GM21360 (cell line): ENCODE measurements at regions not wholly inside any gene's neighbourhood (a gene's known extent, or its start where the extent isn't known, plus 50 kb on each side); places are given as distances from the start of the nearest gene placed in this dataset.

Experiments used
- ATAC-seq: cut with Tn5 transposase; IDR thresholded peaks from one replicate; pipeline ENCODE4 v1.9.1; 2021; ENCODE audit warnings: mild to moderate bottlenecking, moderate library complexity; ENCODE audit not compliant: unreplicated experiment

DNA sequence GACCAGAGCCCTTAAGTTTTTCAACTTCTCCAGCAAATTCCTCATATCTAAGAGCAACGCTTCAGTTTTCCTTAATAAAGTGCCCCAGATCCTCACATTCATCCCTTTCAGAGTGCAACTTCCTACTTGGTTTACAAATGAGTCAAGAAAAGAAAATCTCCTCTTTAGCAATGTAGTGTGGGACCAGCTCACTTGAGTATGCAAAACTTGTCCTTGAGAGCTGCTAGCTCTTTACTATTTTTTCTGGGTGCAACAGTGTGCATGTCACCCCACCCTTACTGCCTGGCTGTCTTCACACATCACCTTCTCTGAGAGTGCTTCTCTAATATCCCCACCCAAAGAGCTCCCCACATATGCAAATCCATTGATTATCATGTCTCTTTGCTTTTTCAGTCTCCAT lies 203.1 kb upstream of the CAMK1G start:
- no peak for ATAC-seq

DNA sequence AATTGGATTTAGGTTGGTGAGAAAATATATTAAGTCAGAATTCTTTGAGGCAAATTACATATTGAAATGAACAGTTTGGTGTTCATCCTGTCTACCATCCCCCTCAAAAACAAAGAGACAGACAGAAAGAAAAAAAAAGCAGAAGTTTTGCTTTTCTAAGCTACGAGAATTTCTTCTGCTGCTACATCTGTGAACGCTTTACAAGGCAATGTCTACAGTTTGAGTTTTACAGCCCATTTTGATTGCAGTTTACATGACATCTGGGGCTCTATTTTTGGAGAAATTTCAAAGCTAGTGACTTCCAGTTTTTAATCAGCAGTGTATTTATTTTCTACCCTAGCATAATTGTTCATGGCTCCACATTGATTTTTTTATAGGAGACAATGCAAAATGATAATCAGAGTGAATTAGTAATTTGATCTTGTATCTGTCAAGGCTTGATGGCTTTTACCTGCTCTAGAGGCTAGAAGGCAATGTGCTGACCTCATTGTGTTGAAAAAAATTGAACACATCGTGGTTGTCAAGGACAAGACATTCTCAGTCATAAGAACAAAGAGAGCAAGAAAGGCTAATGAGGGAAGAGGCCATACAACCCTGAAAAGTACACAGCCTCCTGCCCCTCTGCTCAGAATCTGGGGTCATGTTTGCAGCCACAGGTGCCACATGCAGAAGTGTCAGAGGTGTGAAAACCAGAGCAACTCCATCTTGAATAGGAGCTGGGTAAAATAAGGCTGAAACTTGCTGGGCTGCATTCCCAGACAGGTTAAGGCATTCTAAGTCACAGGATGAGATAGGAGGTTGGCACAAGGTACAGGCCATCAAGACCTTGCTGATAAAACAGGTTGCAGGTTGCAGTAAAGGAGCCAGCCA lies 201.0 kb upstream of the CAMK1G start:
- no peak for ATAC-seq

DNA sequence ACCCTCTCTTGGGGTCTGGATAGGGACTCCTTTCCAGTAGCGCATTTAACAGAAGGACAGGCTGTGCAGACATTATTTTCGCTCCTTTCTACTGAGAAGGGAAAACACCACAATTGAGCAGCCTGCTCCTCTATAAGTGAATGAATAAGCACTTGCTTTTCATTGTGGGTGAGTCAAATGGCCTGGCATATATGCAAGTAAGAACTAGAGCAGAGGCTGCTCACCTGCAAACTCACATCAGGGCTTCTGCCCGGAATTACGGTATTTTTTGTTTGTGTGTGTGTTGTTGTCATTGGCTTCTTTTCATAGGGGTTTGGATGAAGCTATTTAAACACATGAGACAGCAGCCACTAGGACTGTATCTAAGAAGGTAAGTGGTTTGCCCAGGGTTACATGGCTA lies 200.1 kb upstream of the CAMK1G start:
- no peak for ATAC-seq

DNA sequence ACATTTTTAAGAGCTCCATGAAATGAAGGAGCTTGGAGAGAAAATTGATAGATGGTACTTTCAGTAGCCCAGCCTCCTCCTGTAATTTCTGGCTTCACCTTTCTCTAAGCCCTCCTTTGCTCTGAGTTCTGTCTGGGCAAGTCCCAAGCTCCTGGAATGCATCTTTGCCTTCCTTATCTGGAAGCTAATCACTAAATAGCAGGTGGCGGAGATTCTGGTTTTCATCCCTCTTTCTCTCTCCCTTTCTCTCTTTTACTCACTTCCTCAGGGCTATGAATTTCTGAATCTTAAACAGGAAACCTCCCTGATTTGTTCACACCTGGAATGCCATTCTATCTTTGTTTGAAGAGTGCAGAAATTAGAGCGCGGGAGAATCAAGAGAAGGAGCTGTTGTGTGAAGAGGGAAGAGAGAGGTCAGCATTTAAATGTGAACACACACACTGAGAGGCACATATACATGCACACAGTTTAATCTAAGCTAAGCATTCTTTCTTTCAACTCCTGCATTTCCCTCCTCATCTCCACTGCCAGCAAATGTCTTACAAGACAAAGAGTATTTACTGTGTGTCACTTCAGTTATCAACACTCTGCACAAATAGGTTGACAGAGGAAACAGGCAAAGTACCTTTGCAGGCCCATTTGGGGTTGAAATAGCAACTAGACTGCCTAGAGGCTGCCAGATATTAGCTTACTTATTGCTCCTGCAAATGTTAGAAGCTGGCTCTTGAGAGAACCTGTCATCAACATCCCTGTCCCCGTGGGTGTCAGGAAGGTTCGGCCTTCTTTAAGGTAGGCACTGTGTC lies 199.4 kb upstream of the CAMK1G start:
- ATAC-seq = no peak

DNA sequence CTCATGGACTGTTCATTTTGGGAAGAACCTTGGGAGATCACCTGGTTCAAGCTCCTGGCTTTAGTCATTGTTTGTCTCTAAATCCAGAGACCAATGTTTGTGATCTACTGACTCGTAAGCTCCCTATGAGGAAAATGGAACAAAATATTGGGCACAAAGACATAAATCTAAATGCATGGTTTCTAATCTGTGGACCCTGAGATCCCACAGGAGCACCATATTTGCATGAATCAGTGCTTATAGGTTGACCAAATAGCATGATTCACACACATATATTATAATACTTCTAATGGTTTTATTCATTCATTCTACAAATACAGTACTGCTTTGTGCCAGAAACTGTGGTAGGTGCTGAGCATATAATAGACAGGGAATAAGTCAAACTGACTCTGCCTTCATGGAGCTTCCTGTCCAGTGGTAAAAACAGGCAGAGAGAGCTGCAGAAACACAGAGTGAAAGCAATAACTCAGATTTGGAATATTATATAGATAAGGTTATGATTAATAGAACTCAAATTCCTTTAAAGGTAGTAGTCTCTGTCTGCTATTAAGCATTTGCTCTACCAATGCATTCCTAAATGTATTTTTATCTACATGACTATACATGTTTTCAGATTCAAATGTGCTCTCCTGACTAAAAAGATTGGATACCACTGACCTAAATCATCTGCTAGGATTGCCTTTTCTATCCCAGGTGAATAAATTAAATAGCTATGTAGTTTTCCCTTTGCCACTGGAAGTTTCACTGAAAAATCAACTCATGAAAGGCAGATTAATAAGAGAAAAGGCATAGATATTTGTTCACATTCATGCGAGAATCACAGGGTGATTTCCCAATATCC lies 198.6 kb upstream of the CAMK1G start:
- no peak for ATAC-seq

DNA sequence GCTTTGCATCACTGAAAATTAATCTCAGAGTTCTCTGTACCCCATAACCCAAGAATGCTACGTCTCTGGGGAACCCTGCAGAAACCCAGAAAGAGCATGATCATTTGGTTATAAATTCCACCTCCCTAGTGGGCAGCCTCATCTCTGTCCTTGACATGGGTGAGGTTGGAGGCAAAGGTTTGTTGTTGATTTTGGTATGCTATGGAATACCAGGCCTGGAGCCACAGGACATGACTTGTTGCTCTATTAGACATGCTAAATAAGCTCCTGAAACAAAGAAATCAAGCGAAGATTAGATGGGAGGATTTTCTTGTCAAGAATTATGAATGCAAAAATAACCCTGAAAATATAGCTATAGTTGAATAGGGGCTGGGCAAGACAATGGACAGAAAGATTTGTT lies 197.4 kb upstream of the CAMK1G start:
- no peak for ATAC-seq

DNA sequence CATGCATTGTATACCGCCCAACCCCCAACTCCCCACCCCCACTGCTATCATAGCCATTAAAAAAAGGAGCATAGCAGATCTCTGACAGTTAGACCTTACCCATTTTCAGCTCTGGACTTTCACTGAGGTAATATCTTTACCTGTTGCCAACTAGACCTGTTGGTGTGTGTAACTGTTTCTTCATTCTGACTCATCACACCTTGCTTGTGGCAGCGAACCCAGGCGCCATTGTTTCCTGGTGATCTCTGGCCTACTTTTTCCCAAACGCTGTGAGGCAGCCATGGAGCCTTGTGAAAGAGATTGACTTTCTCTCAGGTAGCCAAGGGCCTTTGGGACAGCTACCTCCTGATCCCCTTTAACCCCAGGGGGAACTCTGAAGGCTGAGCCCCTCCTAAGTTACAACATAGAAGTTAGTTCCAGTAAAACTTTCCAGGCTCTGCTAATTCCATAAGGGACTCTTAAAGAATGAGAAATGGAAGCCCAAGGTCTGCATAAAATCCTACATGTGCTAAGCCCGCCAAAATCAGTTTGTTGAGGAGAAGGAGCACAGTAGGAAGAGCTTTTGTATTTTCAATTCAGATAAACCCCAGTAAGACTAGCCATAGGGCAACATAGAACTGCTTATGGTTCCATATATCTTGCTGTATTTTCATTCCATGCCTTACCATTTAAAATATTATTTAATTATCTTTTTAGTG lies 196.1 kb upstream of the CAMK1G start:
- ATAC-seq = no peak

DNA sequence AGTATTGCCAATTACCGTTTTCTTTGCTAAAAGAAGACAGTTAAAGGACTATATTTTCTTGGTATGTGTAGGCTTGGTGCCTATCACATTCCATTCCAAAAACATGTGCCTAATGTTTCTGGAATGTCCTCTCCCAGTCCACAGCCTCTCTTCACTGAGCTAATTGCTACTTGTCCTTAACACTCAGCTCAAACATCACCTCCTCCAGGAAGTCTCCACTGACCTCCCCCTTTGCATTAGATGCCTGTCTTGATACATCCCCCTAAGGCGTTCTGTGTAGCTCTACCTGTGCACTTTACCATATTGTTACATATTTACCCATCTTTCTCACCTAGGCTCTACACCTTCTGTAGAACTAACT lies 195.6 kb upstream of the CAMK1G start:
- no peak for ATAC-seq

DNA sequence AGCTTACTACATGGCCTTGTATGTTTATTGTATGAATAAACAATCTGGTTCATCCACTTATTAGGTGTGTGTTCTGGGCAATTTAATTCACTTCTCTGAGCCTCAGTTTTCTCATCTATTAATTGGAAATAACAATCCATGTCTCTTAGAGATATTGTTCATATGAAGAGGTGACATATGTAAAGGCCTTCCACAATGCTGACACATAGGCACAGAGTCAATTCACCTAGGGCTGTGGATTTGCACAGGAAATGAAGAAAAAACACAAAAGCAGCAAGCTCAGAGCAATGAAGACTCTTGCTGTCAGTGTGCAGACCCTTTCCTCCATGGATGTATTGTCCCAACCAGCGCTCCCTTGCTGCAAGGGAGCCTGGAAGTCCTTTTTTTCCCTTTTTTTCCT lies 195.2 kb upstream of the CAMK1G start:
- ATAC-seq = no peak

DNA sequence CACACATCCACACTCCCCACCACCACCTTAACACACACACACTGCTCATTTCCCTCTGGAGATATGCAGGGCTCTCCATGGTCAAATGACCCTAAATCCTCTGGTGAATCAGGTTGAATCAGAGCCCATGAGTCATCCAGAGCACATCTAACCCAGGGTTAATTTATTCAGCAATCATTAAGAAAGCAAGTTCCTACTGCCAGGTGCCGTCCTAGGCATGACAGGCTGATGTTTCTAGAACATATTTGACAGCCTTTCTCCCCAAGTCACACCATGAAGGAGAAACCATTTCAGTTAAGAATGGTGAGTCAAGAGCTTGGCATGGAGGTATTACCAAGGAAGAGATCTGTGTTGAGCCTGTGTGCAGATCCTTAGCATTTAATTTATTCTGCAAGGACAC lies 194.3 kb upstream of the CAMK1G start:
- no peak for ATAC-seq

DNA sequence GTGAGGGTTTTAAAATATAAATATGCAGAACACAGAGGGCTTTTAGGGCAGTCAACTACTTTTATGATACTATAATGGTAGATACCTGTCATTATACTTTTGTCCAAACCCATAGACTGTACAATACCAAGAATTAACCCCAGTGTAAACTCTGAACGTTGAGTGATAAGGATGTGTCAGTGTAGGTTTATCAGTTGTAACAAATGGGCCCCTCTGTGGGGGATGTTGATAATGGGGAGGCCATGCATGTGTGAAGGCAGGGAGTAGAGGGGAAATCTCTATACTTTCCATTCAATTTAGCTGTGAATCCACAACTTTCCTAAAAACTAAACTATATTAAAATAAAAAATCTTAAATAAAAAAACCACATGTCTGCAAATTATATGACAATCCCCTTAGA lies 193.5 kb upstream of the CAMK1G start:
- no peak for ATAC-seq

DNA sequence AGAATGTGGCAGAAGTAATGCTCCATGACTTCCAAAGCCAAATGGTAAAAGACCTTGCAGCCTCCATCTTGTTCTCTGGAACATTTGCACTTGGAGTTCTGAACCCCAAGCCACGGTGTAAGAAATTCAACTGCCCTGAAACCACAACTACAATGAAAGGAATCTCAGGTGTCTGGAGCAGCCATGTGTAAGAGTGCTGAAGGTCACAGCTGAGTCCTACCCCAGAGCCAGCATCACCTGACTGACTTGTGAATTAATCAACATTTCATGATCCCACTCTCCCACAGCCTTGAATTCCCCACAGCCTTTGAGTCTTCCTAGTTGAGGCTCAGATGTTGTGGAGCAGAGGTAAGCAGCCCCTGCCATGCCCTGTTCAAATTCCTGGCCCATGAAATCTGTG lies 192.8 kb upstream of the CAMK1G start:
- no peak for ATAC-seq

DNA sequence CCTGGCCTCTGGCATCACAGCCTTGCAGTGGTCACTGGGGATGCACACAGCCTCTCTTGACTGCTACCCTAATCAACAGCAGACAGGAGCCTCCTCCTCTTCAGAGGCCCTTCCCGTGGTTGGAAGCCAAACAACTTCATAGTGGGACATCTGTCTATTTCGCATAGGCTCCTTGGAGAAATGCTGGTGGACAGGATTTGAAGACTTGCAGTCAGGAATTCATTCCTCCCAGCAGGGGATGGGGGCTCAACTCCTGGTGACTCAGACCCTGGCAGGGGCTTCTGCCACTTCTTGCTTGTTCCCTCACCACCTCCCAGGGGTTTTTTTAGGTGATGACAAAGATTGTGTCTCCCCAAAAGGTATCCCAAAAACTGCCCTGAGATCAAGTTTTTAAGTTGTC lies 191.7 kb upstream of the CAMK1G start:
- no peak for ATAC-seq

DNA sequence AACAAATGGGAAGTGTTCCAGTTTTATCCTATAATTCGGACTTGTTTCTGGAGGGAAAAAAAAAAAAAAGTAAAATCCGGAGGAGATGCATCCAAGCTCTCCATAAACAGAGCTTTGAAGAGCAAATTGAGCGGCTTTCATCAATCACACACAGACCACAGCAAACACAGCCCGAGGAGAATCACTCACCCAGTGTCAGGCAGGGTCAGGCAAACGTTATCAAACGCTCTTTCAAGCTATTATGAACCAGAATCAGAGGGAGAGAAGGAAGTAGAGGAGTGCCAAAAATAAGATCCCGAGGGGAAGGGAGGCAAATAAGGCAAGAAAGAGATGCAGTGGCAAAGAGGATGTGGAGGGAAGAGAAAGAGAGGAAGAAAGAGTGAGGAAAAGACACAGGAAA lies 188.3 kb upstream of the CAMK1G start:
- no peak for ATAC-seq

DNA sequence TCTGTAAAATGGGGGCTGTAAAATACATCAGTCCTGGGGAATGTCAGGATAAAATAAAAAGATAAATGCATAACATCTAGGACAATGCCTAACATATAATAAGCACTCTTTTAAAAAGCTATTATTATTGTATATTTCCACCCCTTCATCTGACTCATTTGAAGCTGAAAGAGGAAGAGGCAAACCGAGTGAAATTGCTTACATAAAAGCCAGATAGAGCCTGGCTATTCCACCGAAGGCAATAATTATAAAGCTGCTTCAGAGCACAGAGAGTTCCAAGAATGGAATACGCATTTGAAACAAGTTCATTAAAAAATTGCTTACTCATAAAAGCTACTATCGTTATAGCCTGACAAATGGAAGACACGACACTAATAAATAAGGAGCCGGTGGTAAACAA lies 186.1 kb upstream of the CAMK1G start:
- ATAC-seq = no peak

DNA sequence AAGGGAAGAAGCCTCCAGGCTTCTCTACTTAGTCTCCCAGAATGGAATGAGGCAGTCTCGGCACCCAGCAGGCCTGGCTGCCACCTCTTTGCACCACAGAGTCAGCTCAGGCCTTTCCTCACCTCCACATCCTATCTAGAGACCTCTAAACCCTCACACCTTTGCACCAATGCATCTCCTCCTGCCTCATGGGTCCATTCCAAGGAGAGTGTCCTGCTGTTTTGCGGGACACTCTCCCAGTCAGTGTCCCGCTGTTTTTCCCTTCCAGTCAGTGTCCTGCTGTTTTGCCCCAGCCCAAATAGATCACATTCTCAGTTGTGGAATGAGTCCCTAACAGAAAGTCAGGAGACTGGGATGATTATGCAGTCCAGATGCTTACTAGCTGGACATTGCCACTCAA lies 185.6 kb upstream of the CAMK1G start:
- ATAC-seq = no peak

DNA sequence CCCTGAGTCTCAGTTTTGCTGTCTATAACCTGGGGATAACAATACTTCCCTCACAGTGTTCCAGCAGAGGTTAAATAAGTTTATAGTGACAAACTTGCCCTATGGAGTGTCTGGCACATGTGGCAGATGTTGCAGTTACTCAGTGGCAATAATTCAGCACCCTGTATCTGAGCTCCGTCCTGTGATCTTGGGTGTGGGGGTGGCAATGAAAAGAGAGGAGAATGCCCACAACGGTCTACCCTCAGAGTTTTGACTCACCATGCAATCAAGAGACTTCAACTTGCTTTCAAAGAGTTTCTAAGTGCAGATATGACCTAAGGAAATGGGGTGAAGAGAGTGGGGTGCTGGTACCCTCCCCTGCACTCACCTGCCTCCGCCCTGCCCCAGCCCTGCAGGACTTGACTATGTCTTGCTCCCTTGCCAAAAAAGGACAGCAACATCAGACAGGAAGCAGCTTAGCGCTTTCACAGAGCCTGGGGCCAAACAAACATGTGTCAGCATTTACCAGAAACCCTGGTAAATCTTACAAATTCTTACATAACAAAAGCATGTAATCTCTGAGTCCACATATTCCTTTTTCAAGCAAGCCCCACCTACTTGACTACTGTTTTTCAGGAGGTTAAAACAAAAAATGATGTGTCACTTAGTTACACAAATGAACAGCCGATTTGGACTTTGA lies 185.1 kb upstream of the CAMK1G start:
- no peak for ATAC-seq

DNA sequence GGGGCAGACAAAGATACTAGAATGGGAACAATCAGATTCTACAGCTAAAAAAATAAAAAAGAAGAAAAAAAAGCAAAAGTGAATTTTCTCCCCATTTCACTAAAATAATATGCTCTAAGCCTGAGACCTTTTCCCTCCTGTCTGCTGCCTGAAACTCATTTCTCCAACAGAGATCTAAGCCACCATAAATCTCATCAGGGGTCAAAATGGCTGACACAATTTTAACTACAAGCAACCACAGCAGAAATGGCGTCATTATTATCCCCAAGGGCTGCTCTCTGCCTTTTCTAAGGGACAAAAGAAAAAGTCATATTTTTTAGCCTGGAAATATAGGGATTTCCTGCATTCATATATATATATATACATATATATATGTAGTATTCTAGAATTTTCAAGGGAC lies 183.7 kb upstream of the CAMK1G start:
- ATAC-seq = no peak

DNA sequence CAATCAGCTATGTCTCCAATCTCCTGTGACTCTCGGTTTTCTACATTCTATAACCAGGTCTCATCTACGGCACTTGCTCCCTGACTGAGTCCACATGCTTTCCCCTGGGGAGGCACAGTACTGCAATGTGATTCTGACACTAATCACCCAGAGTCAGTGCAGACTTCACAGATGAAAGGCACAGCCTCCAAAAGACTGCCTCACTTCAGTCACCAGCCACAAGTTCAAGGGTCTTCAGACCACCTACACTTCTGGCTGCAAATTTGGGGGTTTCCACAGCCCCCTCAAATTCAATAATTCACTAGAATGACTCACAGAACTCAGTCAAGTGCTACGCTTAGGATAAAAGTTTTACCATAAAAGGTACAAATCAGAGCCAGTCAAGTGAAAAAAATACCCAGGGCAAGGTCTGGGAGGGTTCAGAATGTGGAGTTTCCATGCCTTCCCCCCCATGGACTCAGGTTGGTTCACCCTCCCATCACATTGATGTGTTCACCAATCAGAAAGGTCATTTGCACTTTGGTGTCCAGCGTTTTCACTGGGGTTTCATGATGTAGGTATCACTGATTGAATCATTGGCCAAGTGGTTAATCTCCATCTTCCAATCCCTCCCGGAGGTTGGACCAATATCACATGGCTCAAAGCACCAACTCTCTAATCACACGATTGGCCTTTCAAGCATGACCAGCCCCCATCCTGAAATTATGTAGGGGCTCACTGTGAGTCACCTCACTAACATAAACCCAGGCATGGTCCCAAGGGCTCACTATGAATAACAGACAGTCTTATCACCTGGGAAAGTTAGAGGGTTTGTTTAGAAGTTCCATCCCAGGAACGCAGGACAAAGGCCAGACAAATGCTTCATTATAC lies 182.9 kb upstream of the CAMK1G start:
- ATAC-seq = no peak
